ENCODE measurements at regions not wholly inside any gene's neighbourhood (a gene's known extent, or its start where the extent isn't known, plus 50 kb on each side); places are given as distances from the start of the nearest gene placed in this dataset.

GRCh38 chr5:134463991-134464760 is 52.5 kb upstream of the CDKN2AIPNL start:
- DNase-seq (ENCODE audit: low read depth), result peak; percentile 47
- no peak overlapping the region for H3K4me3 ChIP-seq (ENCODE audit: control insufficient read depth, low read depth, low read length)
- TF ChIP-seq, protein P1, sequence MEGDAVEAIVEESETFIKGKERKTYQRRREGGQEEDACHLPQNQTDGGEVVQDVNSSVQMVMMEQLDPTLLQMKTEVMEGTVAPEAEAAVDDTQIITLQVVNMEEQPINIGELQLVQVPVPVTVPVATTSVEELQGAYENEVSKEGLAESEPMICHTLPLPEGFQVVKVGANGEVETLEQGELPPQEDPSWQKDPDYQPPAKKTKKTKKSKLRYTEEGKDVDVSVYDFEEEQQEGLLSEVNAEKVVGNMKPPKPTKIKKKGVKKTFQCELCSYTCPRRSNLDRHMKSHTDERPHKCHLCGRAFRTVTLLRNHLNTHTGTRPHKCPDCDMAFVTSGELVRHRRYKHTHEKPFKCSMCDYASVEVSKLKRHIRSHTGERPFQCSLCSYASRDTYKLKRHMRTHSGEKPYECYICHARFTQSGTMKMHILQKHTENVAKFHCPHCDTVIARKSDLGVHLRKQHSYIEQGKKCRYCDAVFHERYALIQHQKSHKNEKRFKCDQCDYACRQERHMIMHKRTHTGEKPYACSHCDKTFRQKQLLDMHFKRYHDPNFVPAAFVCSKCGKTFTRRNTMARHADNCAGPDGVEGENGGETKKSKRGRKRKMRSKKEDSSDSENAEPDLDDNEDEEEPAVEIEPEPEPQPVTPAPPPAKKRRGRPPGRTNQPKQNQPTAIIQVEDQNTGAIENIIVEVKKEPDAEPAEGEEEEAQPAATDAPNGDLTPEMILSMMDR (conservative IDR thresholded peaks at IDR 0.05; ENCODE audit: control insufficient read depth, insufficient read depth, low read depth, low read length), result no peak

GRCh38 chr5:134463176-134463720 is 51.6 kb upstream of the CDKN2AIPNL start:
- TF ChIP-seq, protein P1 (conservative IDR thresholded peaks at IDR 0.05; ENCODE audit: control insufficient read depth, insufficient read depth, low read depth, low read length), result no peak
- H3K4me3 ChIP-seq (ENCODE audit: control insufficient read depth, low read depth, low read length), result no peak overlapping the region
- DNase-seq (ENCODE audit: low read depth), result no peak

DNA sequence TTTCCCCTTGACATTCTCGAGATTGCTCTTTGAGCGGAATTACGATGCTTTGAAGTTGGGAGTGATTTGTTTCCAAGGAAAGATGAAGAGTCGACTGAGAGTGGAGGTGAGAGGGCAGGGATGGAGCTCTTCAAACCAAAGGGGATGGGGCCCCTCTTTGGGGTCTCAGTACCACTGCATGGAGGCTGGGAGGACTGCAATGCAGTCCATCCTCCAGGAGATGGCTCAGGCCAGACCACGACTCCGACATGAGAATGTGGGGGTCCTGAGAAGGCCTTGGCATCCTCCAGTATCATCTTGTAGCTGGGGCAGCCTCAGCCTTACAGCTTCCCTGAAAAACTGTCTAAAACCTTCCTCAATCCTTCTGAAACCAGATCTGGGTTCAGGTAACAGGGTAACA is 51.1 kb upstream of the CDKN2AIPNL start:
- no peak for DNase-seq (ENCODE audit: low read depth)
- TF ChIP-seq, protein P1 (conservative IDR thresholded peaks at IDR 0.05; ENCODE audit: control insufficient read depth, insufficient read depth, low read depth, low read length), result no peak

DNA sequence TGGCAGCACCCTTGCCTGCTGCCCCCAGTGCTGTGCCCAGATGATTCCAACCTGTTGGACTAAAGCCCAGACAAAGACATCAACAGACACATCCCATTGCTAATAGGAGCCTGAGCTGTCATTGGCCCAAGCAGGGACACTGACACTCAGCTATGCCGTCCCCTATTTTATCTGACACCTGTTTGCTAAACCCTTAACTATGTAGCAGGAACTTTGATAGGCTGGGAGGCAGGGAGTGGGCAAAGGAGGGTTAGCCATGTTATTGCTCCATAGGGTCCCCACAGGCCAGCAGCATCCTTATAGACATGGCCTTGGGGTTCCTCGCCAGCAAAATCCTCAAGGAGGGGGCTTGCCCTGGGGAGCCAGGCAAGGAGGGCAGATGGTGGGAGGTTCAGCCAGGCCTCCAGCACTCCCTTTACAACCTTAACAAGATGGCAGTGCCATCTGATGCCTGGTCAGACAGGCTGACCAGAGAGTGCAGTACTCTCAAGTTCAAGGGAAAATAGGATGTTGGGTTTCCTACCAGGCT is 50.4 kb upstream of the CDKN2AIPNL start:
- no peak for DNase-seq (ENCODE audit: low read depth)
- TF ChIP-seq, protein P1 (conservative IDR thresholded peaks at IDR 0.05; ENCODE audit: control insufficient read depth, insufficient read depth, low read depth, low read length), result no peak
- no peak overlapping the region for H3K4me3 ChIP-seq (ENCODE audit: control insufficient read depth, low read depth, low read length)

More for the DNA sequence above, 51.1 kb upstream of the CDKN2AIPNL start:
- H3K4me3 ChIP-seq (ENCODE audit: control insufficient read depth, low read depth, low read length), result no peak overlapping the region
